ENCODE measurements at regions not wholly inside any gene's neighbourhood (a gene's known extent, or its start where the extent isn't known, plus 50 kb on each side); places are given as distances from the start of the nearest gene placed in this dataset.

- TF ChIP-seq MAX (IDR thresholded peaks at IDR 0.05; ENCODE audit: low read depth, low read length) (no peak), CTCF (IDR thresholded peaks at IDR 0.05 in 2 of 3, conservative IDR thresholded peaks at IDR 0.05 in 1 of 3; ENCODE audit: control insufficient read depth in 2 of 3, extremely low read depth in 1 of 3, insufficient read depth in 1 of 3, low read depth in 3 of 3, low read length in 3 of 3) (no peak)
Measured at GRCh38 chr12:125676366-125676765, 611.1 kb downstream of the AACS start.
